ENCODE measurements at regions not wholly inside any gene's neighbourhood (a gene's known extent, or its start where the extent isn't known, plus 50 kb on each side); places are given as distances from the start of the nearest gene placed in this dataset.

DNA sequence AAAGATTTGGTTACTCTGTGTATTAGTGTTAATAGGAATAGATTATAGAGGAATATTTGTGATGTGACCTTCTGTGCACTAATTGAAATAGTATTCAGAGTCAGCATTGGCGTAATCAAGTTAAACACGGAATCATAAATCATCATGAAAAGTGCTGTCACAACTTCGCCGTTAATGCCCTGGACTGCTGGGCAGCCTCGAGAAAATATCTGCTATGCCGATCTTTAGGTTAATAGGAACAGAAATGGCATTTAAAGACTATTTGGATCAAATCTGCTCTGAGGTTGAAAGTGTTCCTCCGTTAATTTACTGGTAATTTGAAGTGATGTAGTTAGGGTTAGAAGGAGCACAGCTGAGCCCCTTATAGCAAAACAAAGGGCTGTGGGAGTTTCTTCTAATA, 219.0 kb downstream of the MZT1 start (continued):
- TF ChIP-seq, protein P1, sequence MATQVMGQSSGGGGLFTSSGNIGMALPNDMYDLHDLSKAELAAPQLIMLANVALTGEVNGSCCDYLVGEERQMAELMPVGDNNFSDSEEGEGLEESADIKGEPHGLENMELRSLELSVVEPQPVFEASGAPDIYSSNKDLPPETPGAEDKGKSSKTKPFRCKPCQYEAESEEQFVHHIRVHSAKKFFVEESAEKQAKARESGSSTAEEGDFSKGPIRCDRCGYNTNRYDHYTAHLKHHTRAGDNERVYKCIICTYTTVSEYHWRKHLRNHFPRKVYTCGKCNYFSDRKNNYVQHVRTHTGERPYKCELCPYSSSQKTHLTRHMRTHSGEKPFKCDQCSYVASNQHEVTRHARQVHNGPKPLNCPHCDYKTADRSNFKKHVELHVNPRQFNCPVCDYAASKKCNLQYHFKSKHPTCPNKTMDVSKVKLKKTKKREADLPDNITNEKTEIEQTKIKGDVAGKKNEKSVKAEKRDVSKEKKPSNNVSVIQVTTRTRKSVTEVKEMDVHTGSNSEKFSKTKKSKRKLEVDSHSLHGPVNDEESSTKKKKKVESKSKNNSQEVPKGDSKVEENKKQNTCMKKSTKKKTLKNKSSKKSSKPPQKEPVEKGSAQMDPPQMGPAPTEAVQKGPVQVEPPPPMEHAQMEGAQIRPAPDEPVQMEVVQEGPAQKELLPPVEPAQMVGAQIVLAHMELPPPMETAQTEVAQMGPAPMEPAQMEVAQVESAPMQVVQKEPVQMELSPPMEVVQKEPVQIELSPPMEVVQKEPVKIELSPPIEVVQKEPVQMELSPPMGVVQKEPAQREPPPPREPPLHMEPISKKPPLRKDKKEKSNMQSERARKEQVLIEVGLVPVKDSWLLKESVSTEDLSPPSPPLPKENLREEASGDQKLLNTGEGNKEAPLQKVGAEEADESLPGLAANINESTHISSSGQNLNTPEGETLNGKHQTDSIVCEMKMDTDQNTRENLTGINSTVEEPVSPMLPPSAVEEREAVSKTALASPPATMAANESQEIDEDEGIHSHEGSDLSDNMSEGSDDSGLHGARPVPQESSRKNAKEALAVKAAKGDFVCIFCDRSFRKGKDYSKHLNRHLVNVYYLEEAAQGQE (IDR thresholded peaks at IDR 0.05; ENCODE audit: low read depth): no peak
- TF ChIP-seq, protein P2, sequence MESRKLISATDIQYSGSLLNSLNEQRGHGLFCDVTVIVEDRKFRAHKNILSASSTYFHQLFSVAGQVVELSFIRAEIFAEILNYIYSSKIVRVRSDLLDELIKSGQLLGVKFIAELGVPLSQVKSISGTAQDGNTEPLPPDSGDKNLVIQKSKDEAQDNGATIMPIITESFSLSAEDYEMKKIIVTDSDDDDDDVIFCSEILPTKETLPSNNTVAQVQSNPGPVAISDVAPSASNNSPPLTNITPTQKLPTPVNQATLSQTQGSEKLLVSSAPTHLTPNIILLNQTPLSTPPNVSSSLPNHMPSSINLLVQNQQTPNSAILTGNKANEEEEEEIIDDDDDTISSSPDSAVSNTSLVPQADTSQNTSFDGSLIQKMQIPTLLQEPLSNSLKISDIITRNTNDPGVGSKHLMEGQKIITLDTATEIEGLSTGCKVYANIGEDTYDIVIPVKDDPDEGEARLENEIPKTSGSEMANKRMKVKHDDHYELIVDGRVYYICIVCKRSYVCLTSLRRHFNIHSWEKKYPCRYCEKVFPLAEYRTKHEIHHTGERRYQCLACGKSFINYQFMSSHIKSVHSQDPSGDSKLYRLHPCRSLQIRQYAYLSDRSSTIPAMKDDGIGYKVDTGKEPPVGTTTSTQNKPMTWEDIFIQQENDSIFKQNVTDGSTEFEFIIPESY (IDR thresholded peaks at IDR 0.05; ENCODE audit: extremely low read depth, insufficient replicate concordance, low read length): no peak
- no peak for TF ChIP-seq SP1 (IDR thresholded peaks at IDR 0.05; ENCODE audit: low read depth)
- TF ChIP-seq CEBPB (IDR thresholded peaks at IDR 0.05; ENCODE audit: low read depth): no peak
- TF ChIP-seq CBX3 (IDR thresholded peaks at IDR 0.05; ENCODE audit: low read depth): no peak

DNA sequence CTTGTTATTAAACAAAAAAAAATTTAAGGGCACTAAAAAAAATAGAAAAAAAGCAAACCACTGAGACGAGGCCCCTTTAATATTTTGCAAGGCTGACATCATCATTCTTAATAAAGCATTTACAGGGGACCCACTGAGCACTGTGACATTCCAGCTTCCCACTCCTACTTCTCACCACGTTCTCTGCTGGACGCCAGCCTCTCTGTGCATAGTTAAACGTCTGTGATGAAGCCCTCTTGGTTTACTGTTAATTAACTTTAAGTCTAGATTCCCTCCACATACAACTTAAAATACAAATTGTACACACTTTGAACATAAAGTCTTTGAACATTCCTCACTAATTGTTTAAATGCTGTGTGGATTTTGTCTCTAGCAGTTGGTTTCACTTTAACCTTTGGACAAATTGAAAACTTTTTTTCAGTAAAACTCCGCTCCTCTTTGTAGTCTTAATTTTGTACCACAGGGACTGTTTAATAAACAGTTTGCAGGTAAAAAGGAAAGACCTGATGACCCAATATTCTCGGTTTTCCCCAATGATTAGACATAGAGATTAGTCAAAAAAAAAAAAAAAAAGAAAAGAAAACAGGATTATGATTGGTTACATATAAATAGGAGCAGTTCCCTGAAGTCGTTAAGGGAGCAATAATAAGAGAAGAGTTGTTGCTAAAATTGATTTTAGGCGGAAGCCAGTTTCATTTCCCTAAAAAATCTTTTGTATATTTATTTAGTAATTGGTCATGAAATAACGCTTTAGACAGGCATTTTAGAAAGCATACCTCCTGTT, 219.8 kb downstream of the MZT1 start:
- BruUV-seq (replicated peaks): no TSS peak
- no peaks in the 10 kb centered on the region for H3K4me1 ChIP-seq (ENCODE audit: control insufficient read depth in 1 of 2, insufficient read depth in 2 of 2, low read length in 2 of 2)
- no peak for DNase-seq (ENCODE audit: low read depth, low spot score)
- H3K9me2 ChIP-seq (ENCODE audit: insufficient read depth): no peaks in the 10 kb centered on the region
- no peaks in the 10 kb centered on the region for H3K9me3 ChIP-seq (ENCODE audit: control insufficient read depth in 1 of 2, insufficient read depth in 1 of 2, low read depth in 1 of 2, low read length in 2 of 2)
- H3K27me3 ChIP-seq (ENCODE audit: insufficient read depth, low read length): no peaks in the 10 kb centered on the region
- H3K4me2 ChIP-seq (ENCODE audit: low read length): no peak overlapping the region
- H3K9ac ChIP-seq (ENCODE audit: low read length): no peak overlapping the region
- RAD21 ChIA-PET (ENCODE audit: low non-redundant PET in 1 of 2, low total read pairs in 2 of 2, uncharacterized antibody in 2 of 2, unreplicated experiment in 2 of 2): no interaction called here
- POLR2A ChIA-PET: no interaction called here
- CTCF ChIA-PET: no interaction called here
- H2AFZ ChIP-seq (ENCODE audit: low read depth, low read length, poor library complexity, severe bottlenecking): no peak overlapping the region
- intact Hi-C loops (cut with micrococcal nuclease): no loop called here
- H4K20me1 ChIP-seq (ENCODE audit: insufficient read depth): no peaks in the 10 kb centered on the region
- no peak for ATAC-seq
- H3K79me2 ChIP-seq (ENCODE audit: insufficient read depth, low read length): no peaks in the 10 kb centered on the region
- no peak overlapping the region for H3K4me3 ChIP-seq (replicated peaks in 1 of 2; ENCODE audit: low read depth in 1 of 2, low read length in 2 of 2)
- H3K36me3 ChIP-seq (ENCODE audit: control insufficient read depth in 1 of 2, insufficient read depth in 2 of 2, low read length in 2 of 2): no peaks in the 10 kb centered on the region
- no peak overlapping the region for H3K27ac ChIP-seq (ENCODE audit: low read depth, low read length)
- no peak for TF ChIP-seq EZH2phosphoT487 (IDR thresholded peaks at IDR 0.05; ENCODE audit: borderline replicate concordance)
- no peak for TF ChIP-seq ZFX (IDR thresholded peaks at IDR 0.05)
- no peak for TF ChIP-seq SP1 (IDR thresholded peaks at IDR 0.05; ENCODE audit: low read depth)
- TF ChIP-seq JUND (IDR thresholded peaks at IDR 0.05): no peak
- TF ChIP-seq, protein P3, sequence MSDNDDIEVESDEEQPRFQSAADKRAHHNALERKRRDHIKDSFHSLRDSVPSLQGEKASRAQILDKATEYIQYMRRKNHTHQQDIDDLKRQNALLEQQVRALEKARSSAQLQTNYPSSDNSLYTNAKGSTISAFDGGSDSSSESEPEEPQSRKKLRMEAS (IDR thresholded peaks at IDR 0.05): no peak
- TF ChIP-seq SRF (IDR thresholded peaks at IDR 0.05; ENCODE audit: low read depth): no peak
- TF ChIP-seq EGR1 (IDR thresholded peaks at IDR 0.05; ENCODE audit: low read depth): no peak
- TF ChIP-seq RAD21 (IDR thresholded peaks at IDR 0.05; ENCODE audit: low read depth): no peak
- no peak for TF ChIP-seq POLR2AphosphoS5 (IDR thresholded peaks at IDR 0.05; ENCODE audit: low read depth, low read length)
- no peak for TF ChIP-seq TCF7L2 (IDR thresholded peaks at IDR 0.05; ENCODE audit: borderline replicate concordance, extremely low read depth, insufficient read depth, insufficient read length)
- TF ChIP-seq CBX3 (IDR thresholded peaks at IDR 0.05; ENCODE audit: low read depth): no peak
- TF ChIP-seq ELF1 (IDR thresholded peaks at IDR 0.05; ENCODE audit: borderline replicate concordance, low read depth): no peak
- TF ChIP-seq, protein P4, sequence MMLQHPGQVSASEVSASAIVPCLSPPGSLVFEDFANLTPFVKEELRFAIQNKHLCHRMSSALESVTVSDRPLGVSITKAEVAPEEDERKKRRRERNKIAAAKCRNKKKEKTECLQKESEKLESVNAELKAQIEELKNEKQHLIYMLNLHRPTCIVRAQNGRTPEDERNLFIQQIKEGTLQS (IDR thresholded peaks at IDR 0.05): no peak
- no peak for TF ChIP-seq YY1 (IDR thresholded peaks at IDR 0.05; ENCODE audit: extremely low read depth, insufficient replicate concordance, low read depth, low read length)
- no peak for TF ChIP-seq SIN3A (IDR thresholded peaks at IDR 0.05; ENCODE audit: low read depth)
